ENCODE measurements at regions not wholly inside any gene's neighbourhood (a gene's known extent, or its start where the extent isn't known, plus 50 kb on each side); places are given as distances from the start of the nearest gene placed in this dataset.

GRCh38 chr3:168292296-168292695, 196.6 kb upstream of the GOLIM4 start:
- Histone ChIP-seq H2AK5ac (ENCODE audit: low read depth, low read length) (no peak overlapping the region), H3K27ac (ENCODE audit: insufficient read depth, low read length) (no peak overlapping the region), H3K9me3 (ENCODE audit: control insufficient read depth, insufficient read depth, low read length) (no peaks in the 10 kb centered on the region), H3K4me2 (ENCODE audit: low read depth, low read length) (no peak overlapping the region), H3K79me1 (ENCODE audit: low read depth in 1 of 2, low read length in 2 of 2) (no peaks in the 10 kb centered on the region), H2BK120ac (ENCODE audit: low read depth, low read length) (no peak overlapping the region), H3K56ac (ENCODE audit: extremely low read depth, insufficient read depth, low read length) (no peak overlapping the region), H2AK9ac (replicated peaks; ENCODE audit: low read depth, low read length, poor library complexity) (no peak overlapping the region), H3K9ac (ENCODE audit: low read depth, low read length) (no peak overlapping the region), H3K18ac (ENCODE audit: low read depth, low read length) (no peak overlapping the region), H2AFZ (replicated peaks; ENCODE audit: low read length, poor library complexity) (no peak overlapping the region), H4K8ac (ENCODE audit: low read depth in 2 of 2, low read length in 2 of 2) (no peak overlapping the region), H3K14ac (replicated peaks; ENCODE audit: low read depth, low read length) (no peak overlapping the region), H2BK5ac (ENCODE audit: low read depth, low read length, poor library complexity, severe bottlenecking) (no peak overlapping the region), H3K23ac (ENCODE audit: low read depth, low read length) (no peak overlapping the region), H3K9me1 (ENCODE audit: insufficient read depth, low read length) (0 out of 2 replicates have a peak, but pooled peaks cover 2% of the 10 kb centered on the region), H2BK15ac (ENCODE audit: low read depth, low read length) (no peak overlapping the region), H3K36me3 (ENCODE audit: control insufficient read depth, insufficient read depth, low read length) (no peaks in the 10 kb centered on the region), H3K27me3 (ENCODE audit: control insufficient read depth, insufficient read depth, low read length) (no peaks in the 10 kb centered on the region), H4K5ac (ENCODE audit: low read depth, low read length) (no peak overlapping the region), H4K91ac (ENCODE audit: insufficient read depth, low read depth, low read length) (no peak overlapping the region), H3K4ac (ENCODE audit: low read depth, low read length) (no peak overlapping the region), H2BK20ac (ENCODE audit: low read depth, low read length) (no peak overlapping the region), H4K20me1 (ENCODE audit: insufficient read depth, low read length) (no peaks in the 10 kb centered on the region), H3K4me3 (ENCODE audit: insufficient read depth, low read depth, low read length) (no peak overlapping the region), H3K4me1 (ENCODE audit: control insufficient read depth, insufficient read depth, low read length) (no peaks in the 10 kb centered on the region)
- ChIA-PET CTCF (no interaction called here), POLR2A (ENCODE audit: unreplicated experiment) (no interaction called here)
- TF ChIP-seq POLR2A (IDR thresholded peaks at IDR 0.05; ENCODE audit: low read depth, low read length) (no peak), FOS (IDR thresholded peaks at IDR 0.05; ENCODE audit: low read depth, low read length) (no peak), CEBPB (IDR thresholded peaks at IDR 0.05; ENCODE audit: low read depth, low read length) (no peak), CHD1 (IDR thresholded peaks at IDR 0.05; ENCODE audit: low read depth, low read length) (no peak), RAD21 (IDR thresholded peaks at IDR 0.05; ENCODE audit: low read length) (no peak), NFE2L2 (IDR thresholded peaks at IDR 0.05; ENCODE audit: low read depth, low read length) (no peak)
- intact Hi-C loops (cut with micrococcal nuclease) = no loop called here
- in situ Hi-C loops (cut with MboI; ENCODE audit: low sequenced_read_pairs) = no loop called here
- dilution Hi-C loops (cut with HindIII; ENCODE audit: low sequenced_read_pairs, unreplicated experiment) = no loop called here
- no peak for ATAC-seq (ENCODE audit: low read depth)
- no peak for DNase-seq
- no TSS peak for BruUV-seq (replicated peaks)
